ENCODE measurements at regions not wholly inside any gene's neighbourhood (a gene's known extent, or its start where the extent isn't known, plus 50 kb on each side); places are given as distances from the start of the nearest gene placed in this dataset.

DNA sequence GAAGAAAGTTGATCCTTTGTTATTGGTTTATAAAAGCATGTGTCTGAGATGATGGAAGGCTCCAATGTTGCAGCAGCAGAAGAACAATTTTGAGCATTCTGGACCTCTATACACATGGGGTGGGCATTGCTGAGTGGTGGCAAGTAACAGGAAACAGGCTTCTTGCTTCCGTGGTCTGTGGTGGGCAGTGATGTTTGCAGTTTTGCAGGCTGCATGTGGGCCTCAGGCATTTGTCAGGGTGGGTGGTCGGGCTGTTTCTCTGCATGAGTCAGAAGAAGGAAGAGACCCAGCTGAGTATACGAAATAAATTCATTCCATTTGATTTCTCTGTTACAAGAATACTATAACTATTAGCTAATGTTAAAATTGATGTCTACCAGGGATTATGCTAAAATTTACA is 239.5 kb upstream of the COL3A1 start:
- Histone ChIP-seq H3K36me3 (no peaks in the 10 kb centered on the region), H3K9me3 (replicated peaks) (no peaks in the 10 kb centered on the region), H3K27ac (peak overlapping the region; percentile 66), H3K27me3 (replicated peaks) (no peaks in the 10 kb centered on the region), H3K4me3 (no peak overlapping the region), H3K4me1 (replicated peaks) (peaks cover 20% of the 10 kb centered on the region)
- DNase-seq (ENCODE audit: low read depth in 1 of 2, low spot score in 2 of 2), result peak; percentile 92 to 98

- H3K9me3 ChIP-seq (replicated peaks), result no peaks in the 10 kb centered on the region
- no peak overlapping the region for H3K27ac ChIP-seq
- H3K27me3 ChIP-seq (replicated peaks), result no peaks in the 10 kb centered on the region
- H3K36me3 ChIP-seq, result no peaks in the 10 kb centered on the region
- H3K4me1 ChIP-seq (replicated peaks), result 0 out of 2 replicates have a peak, but pooled peaks cover 3% of the 10 kb centered on the region
- no peak overlapping the region for H3K4me3 ChIP-seq
- no peak for DNase-seq (ENCODE audit: low read depth in 1 of 2, low spot score in 2 of 2)
Observed at GRCh38 chr2:188746727-188747126, 227.4 kb upstream of the COL3A1 start.

DNA sequence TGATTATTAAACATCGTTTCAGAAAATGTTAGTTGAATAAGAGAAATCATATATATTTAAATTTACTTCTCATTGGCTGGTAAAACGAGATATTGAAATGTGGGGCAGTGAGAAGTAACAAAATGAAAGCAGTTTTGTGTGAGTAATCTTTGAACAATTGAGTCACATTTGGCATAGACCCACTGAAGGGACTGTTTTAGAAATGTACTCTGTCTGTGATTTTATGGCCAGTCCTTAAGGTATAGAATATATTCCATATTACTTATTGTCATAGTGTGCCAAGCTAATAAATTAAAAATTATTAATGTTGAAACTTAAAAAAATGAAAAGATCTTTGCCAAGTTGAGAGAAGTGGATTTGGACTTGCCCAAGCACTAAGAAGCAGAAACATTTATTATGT is 222.4 kb upstream of the COL3A1 start:
- Histone ChIP-seq H3K4me3 (no peak overlapping the region), H3K4me1 (replicated peaks) (0 out of 2 replicates have a peak, but pooled peaks cover under 1% of the 10 kb centered on the region), H3K27me3 (replicated peaks) (no peaks in the 10 kb centered on the region), H3K36me3 (no peaks in the 10 kb centered on the region), H3K27ac (no peak overlapping the region), H3K9me3 (replicated peaks) (no peaks in the 10 kb centered on the region)
- DNase-seq (ENCODE audit: low read depth in 1 of 2, low spot score in 2 of 2), result no peak

DNA sequence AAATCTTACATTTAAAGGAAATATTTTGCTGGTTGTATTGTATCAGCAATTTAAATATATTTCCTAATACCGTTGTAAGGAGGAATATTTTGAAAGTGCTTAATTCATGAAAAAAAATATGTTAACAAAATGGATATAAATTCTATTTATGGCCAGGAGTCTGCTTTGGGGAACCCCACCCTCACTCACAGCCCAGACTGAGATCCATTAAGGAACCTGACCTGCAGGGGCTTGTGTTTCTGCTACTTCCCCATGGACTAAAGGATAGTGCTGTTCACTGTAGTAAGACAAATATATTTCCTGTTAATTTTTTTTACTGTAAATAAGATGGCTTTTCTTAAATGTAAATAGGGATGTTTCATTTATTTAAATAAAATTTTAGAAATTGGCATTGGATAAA is 221.9 kb upstream of the COL3A1 start:
- no peak for DNase-seq (ENCODE audit: low read depth in 1 of 2, low spot score in 2 of 2)
- no peak overlapping the region for H3K4me3 ChIP-seq
- no peaks in the 10 kb centered on the region for H3K36me3 ChIP-seq
- H3K4me1 ChIP-seq (replicated peaks), result no peaks in the 10 kb centered on the region
- no peaks in the 10 kb centered on the region for H3K27me3 ChIP-seq (replicated peaks)
- H3K27ac ChIP-seq, result no peak overlapping the region
- no peaks in the 10 kb centered on the region for H3K9me3 ChIP-seq (replicated peaks)

- no peak for DNase-seq (ENCODE audit: low read depth in 1 of 2, low spot score in 2 of 2)
- H3K36me3 ChIP-seq, result no peaks in the 10 kb centered on the region
- peaks cover 8% of the 10 kb centered on the region for H3K4me1 ChIP-seq (replicated peaks)
- no peaks in the 10 kb centered on the region for H3K9me3 ChIP-seq (replicated peaks)
- no peak overlapping the region for H3K4me3 ChIP-seq
- no peaks in the 10 kb centered on the region for H3K27me3 ChIP-seq (replicated peaks)
- H3K27ac ChIP-seq, result no peak overlapping the region
Observed at GRCh38 chr2:188762151-188762550, 212.0 kb upstream of the COL3A1 start.

DNA sequence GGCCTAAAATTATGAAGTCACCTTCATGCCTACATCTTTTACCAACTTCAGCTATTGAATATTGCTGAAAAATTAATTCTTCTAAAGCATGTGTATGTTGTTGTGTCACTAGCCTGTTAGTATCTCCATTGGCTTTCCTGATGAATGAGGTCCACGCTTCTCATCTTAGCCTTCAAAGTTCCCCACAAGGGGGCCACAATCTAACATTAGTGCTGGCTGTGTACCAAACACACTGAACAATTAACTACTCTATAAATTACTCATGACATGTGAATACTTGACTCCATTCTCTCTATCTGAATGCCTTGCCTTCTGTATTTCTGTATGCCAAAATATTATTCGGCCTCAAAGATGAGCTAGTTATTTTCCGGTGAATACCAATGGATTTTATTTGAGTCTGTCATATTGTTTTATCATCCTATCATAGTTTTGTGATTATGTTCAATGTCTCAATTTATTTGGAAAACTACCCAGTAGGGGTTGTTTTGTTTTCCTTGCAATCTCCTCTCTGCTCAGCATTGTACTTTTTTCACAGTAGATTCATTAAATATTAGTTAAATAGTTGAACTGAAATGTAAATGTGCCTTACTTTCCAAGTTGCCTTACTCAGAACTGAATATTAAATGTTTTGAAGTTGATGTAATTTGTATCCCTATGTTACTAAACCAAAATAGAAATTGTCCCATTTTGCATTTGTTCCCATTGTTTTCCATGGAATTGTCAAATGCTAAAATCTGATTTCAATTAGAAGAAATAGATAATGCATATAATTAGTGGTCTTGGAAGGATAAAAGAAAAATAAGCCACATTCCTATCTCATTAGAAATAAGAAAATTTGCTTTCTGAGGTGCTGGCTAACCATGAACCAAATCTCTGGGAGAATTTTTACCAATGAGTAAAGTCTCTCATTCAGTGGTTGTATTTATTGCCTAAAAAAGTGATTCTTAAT is 208.4 kb upstream of the COL3A1 start:
- H3K4me1 ChIP-seq (replicated peaks), result peaks cover 8% of the 10 kb centered on the region
- DNase-seq (ENCODE audit: low read depth in 1 of 2, low spot score in 2 of 2), result peak in 1 of 2 experiments; percentile 33
- H3K27ac ChIP-seq, result 0 out of 2 replicates have a peak overlapping the region, but pooled peaks have one; percentile 2
- H3K27me3 ChIP-seq (replicated peaks), result no peaks in the 10 kb centered on the region
- H3K4me3 ChIP-seq, result no peak overlapping the region
- no peaks in the 10 kb centered on the region for H3K36me3 ChIP-seq
- no peaks in the 10 kb centered on the region for H3K9me3 ChIP-seq (replicated peaks)

DNA sequence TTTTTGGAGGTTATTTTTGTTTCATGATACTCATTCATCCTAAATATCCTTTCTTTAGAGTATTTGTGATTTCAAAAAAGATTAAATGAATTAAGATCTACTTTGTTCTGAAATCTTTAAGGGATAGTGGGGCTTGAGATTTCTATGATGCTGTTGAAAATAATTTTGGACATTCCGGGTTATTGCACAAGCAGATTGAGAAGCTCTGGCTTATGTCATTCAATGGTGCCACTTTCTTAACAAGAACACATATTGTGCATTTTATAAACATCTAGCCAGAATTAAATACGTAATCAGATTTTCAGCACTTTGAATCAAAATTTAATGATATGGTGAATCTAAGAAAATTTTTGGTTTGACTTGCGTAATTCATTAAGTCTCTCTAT is 207.7 kb upstream of the COL3A1 start:
- no peak overlapping the region for H3K27ac ChIP-seq
- DNase-seq (ENCODE audit: low read depth in 1 of 2, low spot score in 2 of 2), result no peak
- peaks cover 8% of the 10 kb centered on the region for H3K4me1 ChIP-seq (replicated peaks)
- H3K36me3 ChIP-seq, result no peaks in the 10 kb centered on the region
- no peak overlapping the region for H3K4me3 ChIP-seq
- no peaks in the 10 kb centered on the region for H3K27me3 ChIP-seq (replicated peaks)
- no peaks in the 10 kb centered on the region for H3K9me3 ChIP-seq (replicated peaks)

- Histone ChIP-seq H3K9me3 (replicated peaks) (no peaks in the 10 kb centered on the region), H3K4me1 (replicated peaks) (peaks cover 8% of the 10 kb centered on the region), H3K36me3 (no peaks in the 10 kb centered on the region), H3K4me3 (no peak overlapping the region), H3K27me3 (replicated peaks) (no peaks in the 10 kb centered on the region), H3K27ac (no peak overlapping the region)
- DNase-seq (ENCODE audit: low read depth in 1 of 2, low spot score in 2 of 2), result no peak
Observed at GRCh38 chr2:188767176-188767575, 207.0 kb upstream of the COL3A1 start.

GRCh38 chr2:188770296-188770695 is 203.9 kb upstream of the COL3A1 start:
- Histone ChIP-seq H3K4me3 (no peak overlapping the region), H3K27ac (no peak overlapping the region), H3K27me3 (replicated peaks) (no peaks in the 10 kb centered on the region), H3K9me3 (replicated peaks) (no peaks in the 10 kb centered on the region), H3K4me1 (replicated peaks) (peaks cover 8% of the 10 kb centered on the region), H3K36me3 (no peaks in the 10 kb centered on the region)
- no peak for DNase-seq (ENCODE audit: low read depth in 1 of 2, low spot score in 2 of 2)

- Histone ChIP-seq H3K4me3 (no peak overlapping the region), H3K27ac (no peak overlapping the region), H3K9me3 (replicated peaks) (no peaks in the 10 kb centered on the region), H3K36me3 (no peaks in the 10 kb centered on the region), H3K4me1 (replicated peaks) (peaks cover 12% of the 10 kb centered on the region), H3K27me3 (replicated peaks) (no peaks in the 10 kb centered on the region)
- no peak for DNase-seq (ENCODE audit: low read depth in 1 of 2, low spot score in 2 of 2)
Observed at GRCh38 chr2:188773075-188773474, 201.1 kb upstream of the COL3A1 start.

- peaks cover 12% of the 10 kb centered on the region for H3K4me1 ChIP-seq (replicated peaks)
- H3K27me3 ChIP-seq (replicated peaks), result no peaks in the 10 kb centered on the region
- no peaks in the 10 kb centered on the region for H3K9me3 ChIP-seq (replicated peaks)
- H3K4me3 ChIP-seq, result no peak overlapping the region
- peak overlapping the region; percentile 73 for H3K27ac ChIP-seq
- peak in 1 of 2 experiments; percentile 70 for DNase-seq (ENCODE audit: low read depth in 1 of 2, low spot score in 2 of 2)
- H3K36me3 ChIP-seq, result no peaks in the 10 kb centered on the region
Observed at GRCh38 chr2:188776634-188777033, 197.5 kb upstream of the COL3A1 start.

DNA sequence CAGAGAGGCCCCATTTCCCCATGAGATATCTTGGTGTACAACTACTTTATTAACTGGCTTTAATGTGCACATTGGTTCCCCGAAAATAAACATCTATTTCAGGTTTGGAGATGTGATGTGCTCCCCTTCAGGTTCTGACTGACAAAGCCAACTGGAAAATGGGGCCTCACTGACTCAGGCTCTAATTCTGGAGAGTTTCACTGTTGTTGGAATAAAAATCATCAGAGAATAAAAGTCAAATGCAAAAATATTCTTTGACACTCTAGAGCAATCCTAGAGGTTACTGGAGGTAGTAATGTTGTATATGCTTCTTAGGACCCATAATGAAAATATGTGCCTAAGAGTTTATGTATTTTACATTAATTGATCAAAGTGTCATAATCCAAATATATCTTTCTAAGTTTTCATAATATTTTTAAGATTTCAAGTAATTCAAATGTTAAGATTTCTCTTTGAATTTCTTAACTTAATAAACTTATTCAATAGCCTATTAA is 189.9 kb upstream of the COL3A1 start:
- H3K27me3 ChIP-seq (replicated peaks), result no peaks in the 10 kb centered on the region
- DNase-seq (ENCODE audit: low read depth in 1 of 2, low spot score in 2 of 2), result no peak
- 0 out of 2 replicates have a peak overlapping the region, but pooled peaks have one; percentile 9 for H3K27ac ChIP-seq
- H3K4me1 ChIP-seq (replicated peaks), result peaks cover 44% of the 10 kb centered on the region
- no peaks in the 10 kb centered on the region for H3K9me3 ChIP-seq (replicated peaks)
- no peaks in the 10 kb centered on the region for H3K36me3 ChIP-seq
- H3K4me3 ChIP-seq, result no peak overlapping the region

GRCh38 chr2:188785061-188785460 is 189.1 kb upstream of the COL3A1 start:
- H3K4me3 ChIP-seq, result no peak overlapping the region
- no peaks in the 10 kb centered on the region for H3K27me3 ChIP-seq (replicated peaks)
- H3K9me3 ChIP-seq (replicated peaks), result no peaks in the 10 kb centered on the region
- peaks cover 44% of the 10 kb centered on the region for H3K4me1 ChIP-seq (replicated peaks)
- H3K27ac ChIP-seq, result peak overlapping the region; percentile 100
- H3K36me3 ChIP-seq, result no peaks in the 10 kb centered on the region
- no peak for DNase-seq (ENCODE audit: low read depth in 1 of 2, low spot score in 2 of 2)

DNA sequence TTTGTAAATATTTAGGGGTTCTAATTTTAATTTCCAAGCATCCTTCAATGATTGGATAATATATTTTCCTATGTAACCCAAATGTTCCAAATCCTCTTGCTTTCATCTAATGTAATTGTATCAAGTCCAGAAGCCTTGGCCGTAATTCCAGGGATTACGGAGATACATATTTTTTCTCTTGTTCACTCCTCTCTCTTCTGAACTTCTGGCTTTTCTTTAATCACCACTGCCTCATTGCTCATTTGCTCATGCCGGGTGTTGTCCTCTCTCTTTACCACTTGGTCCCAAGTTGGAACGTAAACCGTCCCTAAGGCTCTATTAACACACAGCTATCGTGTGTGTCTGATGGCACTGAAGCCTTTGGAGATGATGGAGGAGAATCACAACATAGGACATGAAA is 188.7 kb upstream of the COL3A1 start:
- peaks cover 44% of the 10 kb centered on the region for H3K4me1 ChIP-seq (replicated peaks)
- no peak for DNase-seq (ENCODE audit: low read depth in 1 of 2, low spot score in 2 of 2)

More for the DNA sequence above, 188.7 kb upstream of the COL3A1 start:
- H3K9me3 ChIP-seq (replicated peaks), result no peaks in the 10 kb centered on the region
- peak overlapping the region; percentile 100 for H3K27ac ChIP-seq
- no peaks in the 10 kb centered on the region for H3K27me3 ChIP-seq (replicated peaks)
- H3K4me3 ChIP-seq, result no peak overlapping the region
- no peaks in the 10 kb centered on the region for H3K36me3 ChIP-seq

All from SJSA1 (cell line).